C1 segment of cervical spinal cord (tissue), 14 donors: ENCODE measurements at regions not wholly inside any gene's neighbourhood (a gene's known extent, or its start where the extent isn't known, plus 50 kb on each side); places are given as distances from the start of the nearest gene placed in this dataset.

Experiments used
- DNase-seq, 14 donors: peaks; one replicate each; lab custom pipeline; 2025; lab: John Stamatoyannopoulos, UW

GRCh38 chr5:158409507-158409906, 550.6 kb upstream of the CLINT1 start:
- no peak for DNase-seq

- DNase-seq, result no peak
Observed at GRCh38 chr5:158407824-158408195, 548.9 kb upstream of the CLINT1 start.

- DNase-seq, result no peak
Observed at GRCh38 chr5:158406884-158407823, 548.2 kb upstream of the CLINT1 start.

GRCh38 chr5:158398360-158399201, 539.6 kb upstream of the CLINT1 start:
- no peak for DNase-seq

- no peak for DNase-seq
Observed at GRCh38 chr5:158397278-158397677, 538.3 kb upstream of the CLINT1 start.

GRCh38 chr5:158394102-158394501, 535.2 kb upstream of the CLINT1 start:
- no peak for DNase-seq

- no peak for DNase-seq
Observed at GRCh38 chr5:158393457-158393856, 534.5 kb upstream of the CLINT1 start.

GRCh38 chr5:158392753-158393152, 533.8 kb upstream of the CLINT1 start:
- DNase-seq, result no peak

GRCh38 chr5:158390577-158390976, 531.6 kb upstream of the CLINT1 start:
- DNase-seq, result no peak

GRCh38 chr5:158389786-158390185, 530.8 kb upstream of the CLINT1 start:
- no peak for DNase-seq

GRCh38 chr5:158388021-158388420, 529.1 kb upstream of the CLINT1 start:
- DNase-seq, result no peak

GRCh38 chr5:158387499-158387898, 528.6 kb upstream of the CLINT1 start:
- no peak for DNase-seq

GRCh38 chr5:158385982-158386381, 527.0 kb upstream of the CLINT1 start:
- no peak for DNase-seq

GRCh38 chr5:158384535-158385481, 525.9 kb upstream of the CLINT1 start:
- no peak for DNase-seq

GRCh38 chr5:158383486-158383885, 524.5 kb upstream of the CLINT1 start:
- no peak for DNase-seq

GRCh38 chr5:158382473-158382872, 523.5 kb upstream of the CLINT1 start:
- DNase-seq, result peak in 4 of 14 donors; percentile 13 to 73 (median 31)

- no peak for DNase-seq
Observed at GRCh38 chr5:158381614-158382160, 522.7 kb upstream of the CLINT1 start.

GRCh38 chr5:158380661-158381060, 521.7 kb upstream of the CLINT1 start:
- no peak for DNase-seq

- peak in 1 of 14 donors; percentile 3 for DNase-seq
Observed at GRCh38 chr5:158378931-158379330, 520.0 kb upstream of the CLINT1 start.

- DNase-seq, result no peak
Observed at GRCh38 chr5:158376679-158377078, 517.7 kb upstream of the CLINT1 start.

GRCh38 chr5:158375531-158375930, 516.6 kb upstream of the CLINT1 start:
- DNase-seq, result no peak
